ENCODE measurements at regions not wholly inside any gene's neighbourhood (a gene's known extent, or its start where the extent isn't known, plus 50 kb on each side); places are given as distances from the start of the nearest gene placed in this dataset.

- Histone ChIP-seq H3K36me3 (ENCODE audit: control insufficient read depth in 1 of 2, insufficient read depth in 2 of 2, low read length in 2 of 2) (no peaks in the 10 kb centered on the region), H3K18ac (ENCODE audit: low read length) (no peak overlapping the region), H3K4me1 (ENCODE audit: control insufficient read depth in 1 of 2, insufficient read depth in 2 of 2, low read length in 2 of 2) (no peaks in the 10 kb centered on the region), H4K12ac (ENCODE audit: low read depth, low read length) (no peak overlapping the region), H4K8ac (ENCODE audit: low read depth, low read length) (no peak overlapping the region), H3K14ac (ENCODE audit: low read length) (no peak overlapping the region), H3K23ac (ENCODE audit: low read length) (no peak overlapping the region), H2BK12ac (ENCODE audit: low read length) (no peak overlapping the region), H3K27me3 (ENCODE audit: insufficient read depth, low read length) (no peaks in the 10 kb centered on the region), H3K27ac (ENCODE audit: low read depth, low read length) (no peak overlapping the region), H3K9me3 (ENCODE audit: insufficient read depth, low read depth, low read length) (no peaks in the 10 kb centered on the region), H4K91ac (ENCODE audit: low read depth, low read length) (no peak overlapping the region), H2AK5ac (ENCODE audit: low read length) (no peak overlapping the region), H3K79me2 (ENCODE audit: control insufficient read depth, insufficient read depth, low read length, poor library complexity) (no peaks in the 10 kb centered on the region), H3K4ac (ENCODE audit: low read depth, low read length) (no peak overlapping the region), H2AFZ (ENCODE audit: insufficient read depth, low read length, poor library complexity) (no peak overlapping the region), H2BK5ac (ENCODE audit: low read depth, low read length, poor library complexity) (no peak overlapping the region), H3K4me2 (ENCODE audit: low read length) (no peak overlapping the region), H3K4me3 (ENCODE audit: low read depth, low read length) (no peak overlapping the region), H3K9ac (ENCODE audit: low read length) (no peak overlapping the region), H2BK120ac (ENCODE audit: insufficient read depth, low read length, poor library complexity) (no peak overlapping the region), H3K79me1 (ENCODE audit: low read length) (no peaks in the 10 kb centered on the region)
- WGBS (ENCODE audit: extremely low coverage, insufficient coverage, insufficient read length): no CpG with 5 or more reads among the region's 12 CpGs
- DNase-seq: no peak
Observed at GRCh38 chr11:42571131-42571877, 740.5 kb upstream of the API5 start.

- H4K12ac ChIP-seq (ENCODE audit: low read depth, low read length): no peak overlapping the region
- H2BK12ac ChIP-seq (ENCODE audit: low read length): no peak overlapping the region
- no peak overlapping the region for H4K8ac ChIP-seq (ENCODE audit: low read depth, low read length)
Observed at GRCh38 chr11:42571878-42572610, 739.8 kb upstream of the API5 start.

GRCh38 chr11:42576318-42576717, 735.5 kb upstream of the API5 start:
- Histone ChIP-seq H3K79me2 (ENCODE audit: control insufficient read depth, insufficient read depth, low read length, poor library complexity) (no peaks in the 10 kb centered on the region), H3K9ac (ENCODE audit: low read length) (no peak overlapping the region), H3K27me3 (ENCODE audit: insufficient read depth, low read length) (no peaks in the 10 kb centered on the region), H3K9me3 (ENCODE audit: insufficient read depth, low read depth, low read length) (no peaks in the 10 kb centered on the region), H3K4me3 (ENCODE audit: low read depth, low read length) (no peak overlapping the region), H4K8ac (ENCODE audit: low read depth, low read length) (no peak overlapping the region), H2BK5ac (ENCODE audit: low read depth, low read length, poor library complexity) (no peak overlapping the region), H2BK12ac (ENCODE audit: low read length) (no peak overlapping the region), H3K36me3 (ENCODE audit: control insufficient read depth in 1 of 2, insufficient read depth in 2 of 2, low read length in 2 of 2) (no peaks in the 10 kb centered on the region), H2BK120ac (ENCODE audit: insufficient read depth, low read length, poor library complexity) (no peak overlapping the region), H4K91ac (ENCODE audit: low read depth, low read length) (no peak overlapping the region), H2AK5ac (ENCODE audit: low read length) (no peak overlapping the region), H3K23ac (ENCODE audit: low read length) (no peak overlapping the region), H3K14ac (ENCODE audit: low read length) (no peak overlapping the region), H3K18ac (ENCODE audit: low read length) (no peak overlapping the region), H4K12ac (ENCODE audit: low read depth, low read length) (no peak overlapping the region), H3K27ac (ENCODE audit: low read depth, low read length) (no peak overlapping the region), H2AFZ (ENCODE audit: insufficient read depth, low read length, poor library complexity) (no peak overlapping the region), H3K79me1 (ENCODE audit: low read length) (no peaks in the 10 kb centered on the region), H3K4me1 (ENCODE audit: control insufficient read depth in 1 of 2, insufficient read depth in 2 of 2, low read length in 2 of 2) (no peaks in the 10 kb centered on the region), H3K4me2 (ENCODE audit: low read length) (no peak overlapping the region), H3K4ac (ENCODE audit: low read depth, low read length) (no peak overlapping the region)
- no peak for DNase-seq
- WGBS (ENCODE audit: extremely low coverage, insufficient coverage, insufficient read length): no CpG with 5 or more reads among the region's 3 CpGs

More at GRCh38 chr11:42571878-42572610, 739.8 kb upstream of the API5 start:
- H4K91ac ChIP-seq (ENCODE audit: low read depth, low read length): no peak overlapping the region
- H3K4me1 ChIP-seq (ENCODE audit: control insufficient read depth in 1 of 2, insufficient read depth in 2 of 2, low read length in 2 of 2): no peaks in the 10 kb centered on the region
- no CpG with 5 or more reads among the region's 5 CpGs for WGBS (ENCODE audit: extremely low coverage, insufficient coverage, insufficient read length)
- H3K4me3 ChIP-seq (ENCODE audit: low read depth, low read length): no peak overlapping the region
- H3K14ac ChIP-seq (ENCODE audit: low read length): no peak overlapping the region
- H3K4me2 ChIP-seq (ENCODE audit: low read length): no peak overlapping the region
- no peak overlapping the region for H2BK120ac ChIP-seq (ENCODE audit: insufficient read depth, low read length, poor library complexity)
- H3K9me3 ChIP-seq (ENCODE audit: insufficient read depth, low read depth, low read length): no peaks in the 10 kb centered on the region
- H3K9ac ChIP-seq (ENCODE audit: low read length): no peak overlapping the region
- no peaks in the 10 kb centered on the region for H3K36me3 ChIP-seq (ENCODE audit: control insufficient read depth in 1 of 2, insufficient read depth in 2 of 2, low read length in 2 of 2)
- no peak overlapping the region for H2AFZ ChIP-seq (ENCODE audit: insufficient read depth, low read length, poor library complexity)
- DNase-seq: no peak
- no peaks in the 10 kb centered on the region for H3K79me1 ChIP-seq (ENCODE audit: low read length)
- H2AK5ac ChIP-seq (ENCODE audit: low read length): no peak overlapping the region
- H3K27me3 ChIP-seq (ENCODE audit: insufficient read depth, low read length): no peaks in the 10 kb centered on the region
- no peak overlapping the region for H2BK5ac ChIP-seq (ENCODE audit: low read depth, low read length, poor library complexity)
- no peak overlapping the region for H3K27ac ChIP-seq (ENCODE audit: low read depth, low read length)
- H3K4ac ChIP-seq (ENCODE audit: low read depth, low read length): no peak overlapping the region
- no peaks in the 10 kb centered on the region for H3K79me2 ChIP-seq (ENCODE audit: control insufficient read depth, insufficient read depth, low read length, poor library complexity)
- H3K18ac ChIP-seq (ENCODE audit: low read length): no peak overlapping the region
- no peak overlapping the region for H3K23ac ChIP-seq (ENCODE audit: low read length)

GRCh38 chr11:42589286-42589685, 722.5 kb upstream of the API5 start:
- Histone ChIP-seq H3K36me3 (ENCODE audit: control insufficient read depth in 1 of 2, insufficient read depth in 2 of 2, low read length in 2 of 2) (no peaks in the 10 kb centered on the region), H2BK12ac (ENCODE audit: low read length) (no peak overlapping the region), H3K14ac (ENCODE audit: low read length) (no peak overlapping the region), H4K12ac (ENCODE audit: low read depth, low read length) (no peak overlapping the region), H3K4me2 (ENCODE audit: low read length) (no peak overlapping the region), H3K79me2 (ENCODE audit: control insufficient read depth, insufficient read depth, low read length, poor library complexity) (no peaks in the 10 kb centered on the region), H3K4ac (ENCODE audit: low read depth, low read length) (no peak overlapping the region), H3K23ac (ENCODE audit: low read length) (no peak overlapping the region), H4K91ac (ENCODE audit: low read depth, low read length) (no peak overlapping the region), H2BK120ac (ENCODE audit: insufficient read depth, low read length, poor library complexity) (no peak overlapping the region), H3K9ac (ENCODE audit: low read length) (no peak overlapping the region), H3K4me1 (ENCODE audit: control insufficient read depth in 1 of 2, insufficient read depth in 2 of 2, low read length in 2 of 2) (no peaks in the 10 kb centered on the region), H3K4me3 (ENCODE audit: low read depth, low read length) (no peak overlapping the region), H3K79me1 (ENCODE audit: low read length) (no peaks in the 10 kb centered on the region), H2AFZ (ENCODE audit: insufficient read depth, low read length, poor library complexity) (no peak overlapping the region), H2BK5ac (ENCODE audit: low read depth, low read length, poor library complexity) (no peak overlapping the region), H3K18ac (ENCODE audit: low read length) (no peak overlapping the region), H4K8ac (ENCODE audit: low read depth, low read length) (no peak overlapping the region), H3K9me3 (ENCODE audit: insufficient read depth, low read depth, low read length) (no peaks in the 10 kb centered on the region), H2AK5ac (ENCODE audit: low read length) (no peak overlapping the region), H3K27ac (ENCODE audit: low read depth, low read length) (no peak overlapping the region), H3K27me3 (ENCODE audit: insufficient read depth, low read length) (no peaks in the 10 kb centered on the region)
- no peak for DNase-seq
- WGBS (ENCODE audit: extremely low coverage, insufficient coverage, insufficient read length): no CpG with 5 or more reads among the region's 2 CpGs
